IMR-90 (cell line): ENCODE measurements at regions not wholly inside any gene's neighbourhood (a gene's known extent, or its start where the extent isn't known, plus 50 kb on each side); places are given as distances from the start of the nearest gene placed in this dataset.

Experiments used
- ATAC-seq: fragments of 200-7000 bp; cut with Tn5 transposase; 2 replicates; pipeline ENCODE4 v1.9.1; 2020; ENCODE audit warnings: low read depth, mild to moderate bottlenecking, moderate library complexity
- BruUV-seq: library from RNA; stranded (reverse); fragments of 400-500 nt; replicated peaks from 2 replicates; lab custom pipeline; 2021; lab: Mats Ljungman, UMichigan
- CTCF ChIA-PET: fragments of 300-600 bp; formaldehyde crosslinking; extraction: SDS; loops from one replicate; lab custom pipeline; 2021; ENCODE audit warnings: antibody characterized with exemption; lab: Yijun Ruan, JAX
- POLR2A ChIA-PET: fragments of 300-600 bp; sonication (Branson Sonifier 250); formaldehyde crosslinking; loops from one replicate; lab custom pipeline; 2022; ENCODE audit warnings: antibody characterized with exemption; ENCODE audit not compliant: unreplicated experiment; lab: Charles Lee
- DNase-seq: peaks from one replicate; pipeline ENCODE4 v3.0.0; 2013
- H2AFZ ChIP-seq: replicated peaks from 2 replicates; pipeline ENCODE3; 2013; ENCODE audit warnings: low read length, mild to moderate bottlenecking; ENCODE audit not compliant: poor library complexity
- H2AK5ac ChIP-seq: 2 replicates; pipeline ENCODE4 v1.6.1; 2013; ENCODE audit warnings: low read depth, low read length, inconsistent platforms
- H2AK9ac ChIP-seq: replicated peaks from 2 replicates; pipeline ENCODE3; 2013; ENCODE audit warnings: mild to moderate bottlenecking, low read depth, low read length, moderate library complexity; ENCODE audit not compliant: poor library complexity
- H2BK120ac ChIP-seq: 2 replicates; pipeline ENCODE4 v1.6.1; 2013; ENCODE audit warnings: low read depth, low read length, inconsistent platforms
- H2BK15ac ChIP-seq: 3 replicates; pipeline ENCODE4 v1.6.1; 2013; ENCODE audit warnings: low read depth, low read length, inconsistent platforms
- H2BK20ac ChIP-seq: 2 replicates; pipeline ENCODE4 v1.6.1; 2013; ENCODE audit warnings: low read depth, mild to moderate bottlenecking, inconsistent platforms, low read length, moderate library complexity
- H2BK5ac ChIP-seq: 2 replicates; pipeline ENCODE4 v1.6.1; 2013; ENCODE audit warnings: mild to moderate bottlenecking, low read depth, low read length, inconsistent platforms; ENCODE audit not compliant: poor library complexity, severe bottlenecking
- H3K14ac ChIP-seq: replicated peaks from 2 replicates; pipeline ENCODE4 v1.6.1; 2013; ENCODE audit warnings: low read depth, low read length, inconsistent platforms
- H3K18ac ChIP-seq: 2 replicates; pipeline ENCODE4 v1.6.1; 2013; ENCODE audit warnings: low read depth, low read length, control low read depth
- H3K23ac ChIP-seq: 2 replicates; pipeline ENCODE4 v1.6.1; 2013; ENCODE audit warnings: low read depth, low read length, inconsistent platforms
- H3K27ac ChIP-seq: 2 replicates; pipeline ENCODE4 v1.5.1; 2013; ENCODE audit warnings: mild to moderate bottlenecking, control low read depth, low read length; ENCODE audit not compliant: insufficient read depth
- H3K27me3 ChIP-seq: 2 replicates; pipeline ENCODE4 v1.6.1; 2013; ENCODE audit warnings: low read length; ENCODE audit not compliant: control insufficient read depth, insufficient read depth
- H3K36me3 ChIP-seq: 2 replicates; pipeline ENCODE4 v1.6.1; 2013; ENCODE audit warnings: low read length, mixed read lengths; ENCODE audit not compliant: control insufficient read depth, insufficient read depth
- H3K4ac ChIP-seq: 2 replicates; pipeline ENCODE4 v1.6.1; 2013; ENCODE audit warnings: low read depth, low read length, inconsistent platforms
- H3K4me1 ChIP-seq: 2 replicates; pipeline ENCODE4 v1.6.1; 2013; ENCODE audit warnings: low read length, mixed read lengths; ENCODE audit not compliant: control insufficient read depth, insufficient read depth
- H3K4me2 ChIP-seq: 2 replicates; pipeline ENCODE4 v1.6.1; 2013; ENCODE audit warnings: low read depth, mild to moderate bottlenecking, control low read depth, low read length, moderate library complexity
- H3K4me3 ChIP-seq: 2 replicates; pipeline ENCODE4 v1.5.1; 2013; ENCODE audit warnings: low read depth, mild to moderate bottlenecking, control low read depth, low read length, moderate library complexity; ENCODE audit not compliant: insufficient read depth
- H3K56ac ChIP-seq: 2 replicates; pipeline ENCODE4 v1.6.1; 2013; ENCODE audit warnings: low read length, inconsistent platforms; ENCODE audit not compliant: insufficient read depth; ENCODE audit errors: extremely low read depth
- H3K79me1 ChIP-seq, 2 experiments: 2 replicates each; pipeline ENCODE4 v1.6.1; 2013; ENCODE audit warnings: low read length in 2 of 2, inconsistent platforms in 1 of 2, low read depth in 1 of 2
- H3K9ac ChIP-seq: 2 replicates; pipeline ENCODE4 v1.6.1; 2013; ENCODE audit warnings: low read depth, low read length, control low read depth
- H3K9me1 ChIP-seq: 2 replicates; pipeline ENCODE4 v1.6.1; 2013; ENCODE audit warnings: low read length, inconsistent platforms; ENCODE audit not compliant: insufficient read depth
- H3K9me3 ChIP-seq: 2 replicates; pipeline ENCODE4 v1.6.1; 2013; ENCODE audit warnings: low read length; ENCODE audit not compliant: control insufficient read depth, insufficient read depth
- H4K20me1 ChIP-seq: 2 replicates; pipeline ENCODE4 v1.6.1; 2013; ENCODE audit warnings: low read length, inconsistent platforms; ENCODE audit not compliant: insufficient read depth
- H4K5ac ChIP-seq: 2 replicates; pipeline ENCODE4 v1.6.1; 2013; ENCODE audit warnings: mild to moderate bottlenecking, low read depth, low read length, control low read depth
- H4K8ac ChIP-seq, 2 experiments: 2 replicates each; pipeline ENCODE4 v1.6.1; 2013; ENCODE audit warnings: low read depth in 2 of 2, low read length in 2 of 2, control low read depth in 1 of 2, inconsistent platforms in 1 of 2
- H4K91ac ChIP-seq: 2 replicates; pipeline ENCODE4 v1.6.1; 2013; ENCODE audit warnings: low read depth, low read length, inconsistent platforms; ENCODE audit not compliant: insufficient read depth
- BHLHE40 ChIP-seq: fragments of 150-350 bp; IDR thresholded peaks from 2 replicates; pipeline ENCODE4 v1.6.1; 2016; ENCODE audit warnings: mild to moderate bottlenecking, low read depth, low read length
- CEBPB ChIP-seq: IDR thresholded peaks from 2 replicates; pipeline ENCODE4 v1.6.1; 2012; ENCODE audit warnings: low read depth, low read length, improper control_type of control experiment
- CHD1 ChIP-seq: IDR thresholded peaks from 2 replicates; pipeline ENCODE4 v1.6.1; 2012; ENCODE audit warnings: low read depth, low read length, improper control_type of control experiment
- FOS ChIP-seq: fragments of 150-350 bp; IDR thresholded peaks from 2 replicates; pipeline ENCODE4 v1.6.1; 2016; ENCODE audit warnings: low read depth, low read length
- MAFK ChIP-seq: IDR thresholded peaks from 2 replicates; pipeline ENCODE4 v1.6.1; 2012; ENCODE audit warnings: low read depth, low read length, improper control_type of control experiment
- MAZ ChIP-seq: IDR thresholded peaks from 2 replicates; pipeline ENCODE4 v1.6.1; 2012; ENCODE audit warnings: low read depth, mild to moderate bottlenecking, low read length, improper control_type of control experiment, moderate library complexity, borderline replicate concordance
- MXI1 ChIP-seq: IDR thresholded peaks from 2 replicates; pipeline ENCODE4 v1.6.1; 2012; ENCODE audit warnings: low read depth, mild to moderate bottlenecking, low read length, moderate library complexity, borderline replicate concordance
- NFE2L2 ChIP-seq: fragments of 150-350 bp; IDR thresholded peaks from 2 replicates; pipeline ENCODE4 v1.6.1; 2016; ENCODE audit warnings: low read depth, mild to moderate bottlenecking, low read length
- POLR2A ChIP-seq: IDR thresholded peaks from 2 replicates; pipeline ENCODE4 v1.6.1; 2012; ENCODE audit warnings: mild to moderate bottlenecking, low read depth, low read length
- RAD21 ChIP-seq: IDR thresholded peaks from 2 replicates; pipeline ENCODE4 v1.6.1; 2012; ENCODE audit warnings: low read length, improper control_type of control experiment
- RCOR1 ChIP-seq: IDR thresholded peaks from 2 replicates; pipeline ENCODE4 v1.6.1; 2012; ENCODE audit warnings: mild to moderate bottlenecking, low read length, improper control_type of control experiment; ENCODE audit not compliant: insufficient replicate concordance
- RFX5 ChIP-seq: IDR thresholded peaks from 2 replicates; pipeline ENCODE4 v1.8.0; 2012; ENCODE audit warnings: low read depth, mild to moderate bottlenecking, low read length, moderate library complexity
- SMC3 ChIP-seq: fragments of 150-350 bp; IDR thresholded peaks from 2 replicates; pipeline ENCODE4 v1.6.1; 2016; ENCODE audit warnings: low read depth, mild to moderate bottlenecking, antibody characterized with exemption, low read length, moderate library complexity
- WGBS, 2 experiments: methylation state at CpG; one replicate each; pipeline versions ENCODE4 v1.1.5 to v1.1.7; 2013; ENCODE audit warnings: missing lambda C conversion rate in 2 of 2; ENCODE audit not compliant: insufficient read length in 1 of 2; ENCODE audit errors: extremely low coverage in 2 of 2; 5-methylcytosine and 5-hydroxymethylcytosine counted together
- dilution Hi-C: fragments of 300-500 bp; cut with HindIII; formaldehyde crosslinking; loops from one replicate; pipeline ENCODE4 v1.14.3; 2018; ENCODE audit warnings: low sequenced_read_pairs; ENCODE audit not compliant: unreplicated experiment
- in situ Hi-C: fragments of 300-500 bp; cut with MboI; formaldehyde crosslinking; loops from 3 replicates; pipeline ENCODE4 v1.14.3; 2019; ENCODE audit warnings: low sequenced_read_pairs, inconsistent platforms, mixed read lengths
- intact Hi-C: fragments of 100-400 bp; cut with micrococcal nuclease; formaldehyde crosslinking; loops from 2 replicates; pipeline ENCODE4 v1.10.0; 2022
- TF ChIP-seq, protein P1 (sequence below): fragments of 150-350 bp; IDR thresholded peaks from 2 replicates; pipeline ENCODE4 v1.6.1; 2016; ENCODE audit warnings: low read depth, mild to moderate bottlenecking, low read length, moderate library complexity, borderline replicate concordance
- TF ChIP-seq, protein P2 (sequence below): fragments of 150-350 bp; IDR thresholded peaks from 2 replicates; pipeline ENCODE4 v1.6.1; 2017; ENCODE audit warnings: mild to moderate bottlenecking, antibody characterized with exemption, low read length, low read depth
- TF ChIP-seq, protein P3 (sequence below): conservative IDR thresholded peaks from 2 replicates; pipeline ENCODE4 v1.5.1; 2012; ENCODE audit warnings: mild to moderate bottlenecking, low read depth, low read length, improper control_type of control experiment

DNA sequence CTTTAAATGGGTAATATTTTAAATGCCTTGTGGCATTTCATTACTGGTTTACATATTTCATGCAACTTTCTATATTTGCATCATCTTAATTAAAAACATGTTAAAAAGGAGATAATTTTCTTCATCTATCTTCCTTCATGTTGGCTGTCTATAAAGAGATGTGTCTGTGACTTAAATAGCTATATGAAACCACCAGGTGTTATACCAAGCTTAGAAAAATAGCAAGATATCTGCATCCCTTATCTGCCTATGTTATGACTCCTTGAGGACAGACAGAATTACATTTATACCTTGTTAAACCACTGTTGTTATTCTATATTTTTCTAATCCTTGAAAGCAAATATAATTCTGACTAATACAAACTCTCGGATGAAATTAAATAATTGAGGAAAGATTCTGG lies 763.8 kb upstream of the GALNTL6 start:
- no peak for TF ChIP-seq RCOR1
- TF ChIP-seq, protein P1, sequence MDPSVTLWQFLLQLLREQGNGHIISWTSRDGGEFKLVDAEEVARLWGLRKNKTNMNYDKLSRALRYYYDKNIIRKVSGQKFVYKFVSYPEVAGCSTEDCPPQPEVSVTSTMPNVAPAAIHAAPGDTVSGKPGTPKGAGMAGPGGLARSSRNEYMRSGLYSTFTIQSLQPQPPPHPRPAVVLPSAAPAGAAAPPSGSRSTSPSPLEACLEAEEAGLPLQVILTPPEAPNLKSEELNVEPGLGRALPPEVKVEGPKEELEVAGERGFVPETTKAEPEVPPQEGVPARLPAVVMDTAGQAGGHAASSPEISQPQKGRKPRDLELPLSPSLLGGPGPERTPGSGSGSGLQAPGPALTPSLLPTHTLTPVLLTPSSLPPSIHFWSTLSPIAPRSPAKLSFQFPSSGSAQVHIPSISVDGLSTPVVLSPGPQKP, result no peak
- no peak for TF ChIP-seq SMC3
- no peak for TF ChIP-seq RFX5
- TF ChIP-seq FOS, result no peak
- TF ChIP-seq CEBPB, result no peak
- TF ChIP-seq BHLHE40, result no peak
- TF ChIP-seq MAFK, result no peak
- TF ChIP-seq NFE2L2, result no peak
- no peak for TF ChIP-seq RAD21
- TF ChIP-seq, protein P2, sequence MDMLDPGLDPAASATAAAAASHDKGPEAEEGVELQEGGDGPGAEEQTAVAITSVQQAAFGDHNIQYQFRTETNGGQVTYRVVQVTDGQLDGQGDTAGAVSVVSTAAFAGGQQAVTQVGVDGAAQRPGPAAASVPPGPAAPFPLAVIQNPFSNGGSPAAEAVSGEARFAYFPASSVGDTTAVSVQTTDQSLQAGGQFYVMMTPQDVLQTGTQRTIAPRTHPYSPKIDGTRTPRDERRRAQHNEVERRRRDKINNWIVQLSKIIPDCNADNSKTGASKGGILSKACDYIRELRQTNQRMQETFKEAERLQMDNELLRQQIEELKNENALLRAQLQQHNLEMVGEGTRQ, result no peak
- TF ChIP-seq CHD1, result no peak
- TF ChIP-seq MAZ, result no peak
- TF ChIP-seq, protein P3, sequence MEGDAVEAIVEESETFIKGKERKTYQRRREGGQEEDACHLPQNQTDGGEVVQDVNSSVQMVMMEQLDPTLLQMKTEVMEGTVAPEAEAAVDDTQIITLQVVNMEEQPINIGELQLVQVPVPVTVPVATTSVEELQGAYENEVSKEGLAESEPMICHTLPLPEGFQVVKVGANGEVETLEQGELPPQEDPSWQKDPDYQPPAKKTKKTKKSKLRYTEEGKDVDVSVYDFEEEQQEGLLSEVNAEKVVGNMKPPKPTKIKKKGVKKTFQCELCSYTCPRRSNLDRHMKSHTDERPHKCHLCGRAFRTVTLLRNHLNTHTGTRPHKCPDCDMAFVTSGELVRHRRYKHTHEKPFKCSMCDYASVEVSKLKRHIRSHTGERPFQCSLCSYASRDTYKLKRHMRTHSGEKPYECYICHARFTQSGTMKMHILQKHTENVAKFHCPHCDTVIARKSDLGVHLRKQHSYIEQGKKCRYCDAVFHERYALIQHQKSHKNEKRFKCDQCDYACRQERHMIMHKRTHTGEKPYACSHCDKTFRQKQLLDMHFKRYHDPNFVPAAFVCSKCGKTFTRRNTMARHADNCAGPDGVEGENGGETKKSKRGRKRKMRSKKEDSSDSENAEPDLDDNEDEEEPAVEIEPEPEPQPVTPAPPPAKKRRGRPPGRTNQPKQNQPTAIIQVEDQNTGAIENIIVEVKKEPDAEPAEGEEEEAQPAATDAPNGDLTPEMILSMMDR, result no peak
- no peak for TF ChIP-seq MXI1
- no peak for TF ChIP-seq POLR2A
- no peak overlapping the region for H3K18ac ChIP-seq
- no peak overlapping the region for H2BK15ac ChIP-seq
- no TSS peak for BruUV-seq
- in situ Hi-C loops, result no loop called here
- H3K79me1 ChIP-seq, result no peaks in the 10 kb centered on the region
- DNase-seq (no peak), ATAC-seq (no peak)
- ChIA-PET POLR2A (no interaction called here), CTCF (no interaction called here)
- H3K27me3 ChIP-seq, result no peaks in the 10 kb centered on the region
- no peaks in the 10 kb centered on the region for H3K36me3 ChIP-seq
- no peak overlapping the region for H3K27ac ChIP-seq
- H2AK5ac ChIP-seq, result no peak overlapping the region
- dilution Hi-C loops, result no loop called here
- H2AFZ ChIP-seq, result no peak overlapping the region
- H4K20me1 ChIP-seq, result no peaks in the 10 kb centered on the region
- H3K9me1 ChIP-seq, result no peaks in the 10 kb centered on the region
- H3K4me2 ChIP-seq, result no peak overlapping the region
- H3K4me1 ChIP-seq, result no peaks in the 10 kb centered on the region
- H4K91ac ChIP-seq, result no peak overlapping the region
- no peak overlapping the region for H3K9ac ChIP-seq
- H2BK20ac ChIP-seq, result no peak overlapping the region
- no CpG with 5 or more reads among the region's 1 CpG for WGBS, 2 experiments
- no peak overlapping the region for H4K5ac ChIP-seq
- no peak overlapping the region for H3K56ac ChIP-seq
- no peak overlapping the region for H3K4ac ChIP-seq
- intact Hi-C loops, result no loop called here
- no peak overlapping the region for H2BK5ac ChIP-seq
- no peak overlapping the region for H3K4me3 ChIP-seq
- H3K14ac ChIP-seq, result no peak overlapping the region
- no peak overlapping the region for H2AK9ac ChIP-seq
- no peak overlapping the region for H4K8ac ChIP-seq
- no peak overlapping the region for H3K23ac ChIP-seq
- peaks cover 2% of the 10 kb centered on the region; the same call in 1 of the 2 replicates for H3K9me3 ChIP-seq
- no peak overlapping the region for H2BK120ac ChIP-seq
